DMS 273 (cell line): ENCODE measurements at regions not wholly inside any gene's neighbourhood (a gene's known extent, or its start where the extent isn't known, plus 50 kb on each side); places are given as distances from the start of the nearest gene placed in this dataset.
"Not testable (repeated sequence)": the region's sequence is repeated elsewhere in the genome, so short reads cannot be mapped to it uniquely, and the experiment has no call there.

Experiments
- DNase-seq: peaks from one replicate; lab custom pipeline; 2025; ENCODE audit not compliant: unreplicated experiment; lab: John Stamatoyannopoulos, UW

- DNase-seq: no peak
Observed at GRCh38 chr3:115251509-115251908, 104.4 kb upstream of the ZBTB20 start.

GRCh38 chr3:115252679-115253078 is 105.6 kb upstream of the ZBTB20 start:
- DNase-seq: no peak

- no peak for DNase-seq
Observed at GRCh38 chr3:115254492-115255196, 107.6 kb upstream of the ZBTB20 start.

GRCh38 chr3:115255197-115255585 is 108.1 kb upstream of the ZBTB20 start:
- DNase-seq: no peak

GRCh38 chr3:115270849-115271248 is 123.8 kb upstream of the ZBTB20 start:
- no peak for DNase-seq

GRCh38 chr3:115272036-115272824 is 125.1 kb upstream of the ZBTB20 start:
- peak; percentile 69 for DNase-seq

- no peak for DNase-seq
Observed at GRCh38 chr3:115275896-115276295, 128.8 kb upstream of the ZBTB20 start.

GRCh38 chr3:115279939-115280338 is 132.9 kb upstream of the ZBTB20 start:
- DNase-seq: no peak

- DNase-seq: no peak
Observed at GRCh38 chr3:115280506-115280905, 133.4 kb upstream of the ZBTB20 start.

GRCh38 chr3:115281697-115282675 is 134.9 kb upstream of the ZBTB20 start:
- DNase-seq: no peak

GRCh38 chr3:115284980-115285379 is 137.9 kb upstream of the ZBTB20 start:
- DNase-seq: no peak

GRCh38 chr3:115286529-115287197 is 139.6 kb upstream of the ZBTB20 start:
- DNase-seq: no peak

- DNase-seq: no peak
Observed at GRCh38 chr3:115287198-115287597, 140.1 kb upstream of the ZBTB20 start.

GRCh38 chr3:115292131-115292530 is 145.0 kb upstream of the ZBTB20 start:
- no peak for DNase-seq

GRCh38 chr3:115292677-115293165 is 145.6 kb upstream of the ZBTB20 start:
- DNase-seq: no peak

- DNase-seq: no peak
Observed at GRCh38 chr3:115293321-115293720, 146.2 kb upstream of the ZBTB20 start.

GRCh38 chr3:115301364-115301860 is 154.3 kb upstream of the ZBTB20 start:
- DNase-seq: no peak

GRCh38 chr3:115317953-115318352 is 170.9 kb upstream of the ZBTB20 start:
- not testable (repeated sequence) for DNase-seq

GRCh38 chr3:115321400-115321805 is 174.3 kb upstream of the ZBTB20 start:
- no peak for DNase-seq

GRCh38 chr3:115322901-115323300 is 175.8 kb upstream of the ZBTB20 start:
- no peak for DNase-seq
